AG04450 (cell line): ENCODE measurements at regions not wholly inside any gene's neighbourhood (a gene's known extent, or its start where the extent isn't known, plus 50 kb on each side); places are given as distances from the start of the nearest gene placed in this dataset.

Experiments used
- CTCF ChIA-PET: fragments of 300-600, 350-600 bp; formaldehyde crosslinking; extraction: SDS; loops from one replicate; lab custom pipeline; 2022; ENCODE audit warnings: antibody characterized with exemption, inconsistent platforms; lab: Charles Lee
- POLR2A ChIA-PET: fragments of 350-600 bp; formaldehyde crosslinking; extraction: SDS; loops from one replicate; lab custom pipeline; 2021; ENCODE audit warnings: antibody characterized with exemption, inconsistent platforms; lab: Yijun Ruan, JAX
- DNase-seq: peaks from one replicate; pipeline ENCODE4 v3.0.0-alpha.2; 2011; ENCODE audit warnings: low read depth, low spot score
- H3K27ac ChIP-seq: one replicate; pipeline ENCODE4 v1.5.1; 2012; ENCODE audit warnings: low read depth, low read length, control low read depth
- H3K27me3 ChIP-seq: one replicate; pipeline ENCODE4 v1.6.0; 2012; ENCODE audit warnings: low read length; ENCODE audit not compliant: control insufficient read depth, insufficient read depth
- H3K4me3 ChIP-seq: 2 replicates; pipeline ENCODE4 v1.5.1; 2011; ENCODE audit warnings: mild to moderate bottlenecking, low read depth, low read length, control low read depth
- H3K9me3 ChIP-seq: 2 replicates; pipeline ENCODE4 v1.5.1; 2012; ENCODE audit warnings: low read length; ENCODE audit not compliant: control insufficient read depth, insufficient read depth
- TF ChIP-seq, protein P1 (sequence below): IDR thresholded peaks from 2 replicates; pipeline ENCODE4 v1.5.1; 2011; ENCODE audit warnings: low read depth, low read length, control low read depth, inconsistent platforms

DNA sequence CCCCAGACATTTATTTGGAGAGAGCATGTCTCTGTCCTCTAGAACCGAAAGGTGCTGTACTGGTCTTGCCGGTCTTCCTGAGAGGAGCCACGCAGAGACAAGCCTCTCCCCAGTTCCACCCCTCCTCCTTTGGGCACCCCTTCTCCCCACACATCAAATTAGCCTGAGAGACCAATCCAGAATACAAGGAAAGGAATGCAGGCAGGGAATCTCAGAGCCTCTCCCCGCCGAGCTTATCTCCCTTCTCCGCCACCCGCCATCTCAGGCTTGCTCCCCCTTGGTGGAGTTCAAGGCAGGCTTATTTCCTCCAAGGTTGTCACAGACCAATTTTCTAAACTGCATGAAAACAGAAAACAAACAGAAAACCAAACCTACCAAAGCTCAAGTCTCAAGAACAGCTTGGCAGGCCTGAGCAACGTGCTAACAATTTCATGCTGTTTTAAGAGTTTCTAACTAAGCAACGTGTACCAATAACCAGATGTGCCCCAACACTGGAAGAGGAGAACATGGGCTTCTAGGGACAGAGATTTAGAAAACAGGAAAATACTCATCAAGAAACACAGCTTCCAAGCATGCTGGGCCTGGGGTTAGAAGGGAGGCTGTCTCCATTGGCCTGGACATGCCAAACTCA, 124.5 kb upstream of the PKDCC start:
- ChIA-PET POLR2A (no interaction called here), CTCF (interaction anchor here (1.3 kb wide), 1 partner anchor 70 kb away, joined by 3 read pairs; no protein-coding TSS in a partner anchor)
- peaks cover 5% of the 10 kb centered on the region; the same call in 1 of the 2 replicates for H3K9me3 ChIP-seq
- no peak overlapping the region for H3K27ac ChIP-seq
- TF ChIP-seq, protein P1, sequence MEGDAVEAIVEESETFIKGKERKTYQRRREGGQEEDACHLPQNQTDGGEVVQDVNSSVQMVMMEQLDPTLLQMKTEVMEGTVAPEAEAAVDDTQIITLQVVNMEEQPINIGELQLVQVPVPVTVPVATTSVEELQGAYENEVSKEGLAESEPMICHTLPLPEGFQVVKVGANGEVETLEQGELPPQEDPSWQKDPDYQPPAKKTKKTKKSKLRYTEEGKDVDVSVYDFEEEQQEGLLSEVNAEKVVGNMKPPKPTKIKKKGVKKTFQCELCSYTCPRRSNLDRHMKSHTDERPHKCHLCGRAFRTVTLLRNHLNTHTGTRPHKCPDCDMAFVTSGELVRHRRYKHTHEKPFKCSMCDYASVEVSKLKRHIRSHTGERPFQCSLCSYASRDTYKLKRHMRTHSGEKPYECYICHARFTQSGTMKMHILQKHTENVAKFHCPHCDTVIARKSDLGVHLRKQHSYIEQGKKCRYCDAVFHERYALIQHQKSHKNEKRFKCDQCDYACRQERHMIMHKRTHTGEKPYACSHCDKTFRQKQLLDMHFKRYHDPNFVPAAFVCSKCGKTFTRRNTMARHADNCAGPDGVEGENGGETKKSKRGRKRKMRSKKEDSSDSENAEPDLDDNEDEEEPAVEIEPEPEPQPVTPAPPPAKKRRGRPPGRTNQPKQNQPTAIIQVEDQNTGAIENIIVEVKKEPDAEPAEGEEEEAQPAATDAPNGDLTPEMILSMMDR, result no peak
- no peaks in the 10 kb centered on the region for H3K27me3 ChIP-seq
- no peak overlapping the region for H3K4me3 ChIP-seq
- DNase-seq, result no peak

DNA sequence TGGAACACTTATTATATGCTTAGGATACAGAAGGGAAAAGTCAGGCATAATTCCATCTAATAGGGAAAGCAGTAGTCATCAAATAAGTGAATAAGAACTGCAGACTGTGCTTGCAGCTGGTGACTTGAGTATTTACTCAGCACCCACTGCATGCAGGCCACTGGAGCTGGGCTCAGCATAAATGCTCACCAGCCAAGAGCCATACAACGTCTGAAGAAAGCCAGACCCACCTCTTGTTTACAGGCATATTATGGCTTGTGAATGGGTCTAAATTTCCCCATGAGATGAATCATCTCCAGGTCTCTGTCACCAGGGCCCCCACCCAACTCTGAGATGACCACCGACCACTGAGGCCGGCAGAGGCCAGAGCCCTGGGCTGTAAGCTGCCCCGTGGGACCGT, 123.8 kb upstream of the PKDCC start:
- no peak for DNase-seq
- Histone ChIP-seq H3K27ac (no peak overlapping the region), H3K4me3 (no peak overlapping the region), H3K9me3 (peaks cover 5% of the 10 kb centered on the region; the same call in 1 of the 2 replicates), H3K27me3 (no peaks in the 10 kb centered on the region)
- TF ChIP-seq, protein P1, result no peak
- POLR2A ChIA-PET, result no interaction called here
- CTCF ChIA-PET, result interaction anchor here (1.3 kb wide), 1 partner anchor 70 kb away, joined by 3 read pairs; no protein-coding TSS in a partner anchor

DNA sequence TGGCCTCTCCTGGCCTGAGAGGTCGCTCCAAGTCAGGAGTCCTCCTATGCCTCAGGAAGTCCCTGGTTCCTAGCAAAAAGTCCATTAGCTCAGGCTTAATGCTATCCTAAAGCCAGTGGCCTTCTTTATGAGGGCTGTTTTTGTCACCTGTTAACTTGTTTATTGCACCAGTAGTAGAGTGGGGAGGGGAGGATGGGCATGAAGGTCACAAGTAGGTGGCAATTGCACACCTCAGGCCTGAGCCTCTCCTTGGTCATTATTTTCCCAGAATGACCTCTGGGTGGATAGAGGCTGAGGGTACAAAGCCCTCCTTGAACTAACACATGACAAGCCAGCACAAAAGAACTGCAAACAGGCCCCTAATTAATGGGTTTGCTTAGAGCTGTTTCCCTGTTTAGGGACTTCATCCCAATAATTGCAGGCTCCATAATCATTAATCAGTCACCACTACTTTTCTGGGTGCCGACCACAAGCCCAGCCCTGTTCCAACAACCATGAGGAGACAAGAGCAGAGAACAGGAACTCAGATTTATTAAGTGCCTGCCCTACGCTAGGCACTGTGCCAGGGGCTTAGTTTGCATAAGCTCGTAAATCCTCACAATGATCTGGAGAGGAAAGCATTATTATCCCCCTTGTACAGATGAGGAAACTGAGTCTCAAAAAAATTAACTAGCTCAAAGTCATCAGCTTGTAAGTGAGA, 123.0 kb upstream of the PKDCC start:
- Histone ChIP-seq H3K9me3 (peaks cover 5% of the 10 kb centered on the region; the same call in 1 of the 2 replicates), H3K27ac (no peak overlapping the region), H3K4me3 (no peak overlapping the region), H3K27me3 (no peaks in the 10 kb centered on the region)
- POLR2A ChIA-PET, result no interaction called here
- CTCF ChIA-PET, result interaction anchor here (1.6 kb wide), 1 partner anchor 55 kb away, joined by 4 read pairs; no protein-coding TSS in a partner anchor
- TF ChIP-seq, protein P1, result no peak
- no peak for DNase-seq

DNA sequence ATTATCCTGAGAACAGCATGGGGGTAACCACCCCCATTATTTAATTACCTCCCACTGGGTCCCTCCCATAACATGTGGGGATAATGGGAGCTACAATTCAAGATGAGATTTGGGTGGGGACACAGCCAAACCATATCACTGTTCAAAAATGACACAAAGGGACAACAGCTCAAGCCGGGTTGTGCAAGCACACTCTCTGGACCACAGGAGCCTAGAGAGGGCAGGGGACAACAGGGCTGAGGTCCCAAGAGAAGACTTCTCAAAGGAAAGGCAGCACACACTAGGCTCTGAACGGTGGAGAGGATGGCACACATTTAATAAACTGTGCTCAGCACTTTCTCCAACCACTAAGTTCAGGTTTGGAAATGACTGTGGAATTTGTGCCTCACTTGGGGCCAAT, 122.1 kb upstream of the PKDCC start:
- TF ChIP-seq, protein P1, result no peak
- POLR2A ChIA-PET, result no interaction called here
- H3K4me3 ChIP-seq, result no peak overlapping the region
- CTCF ChIA-PET, result interaction anchor here (1.6 kb wide), 1 partner anchor 56 kb away, joined by 4 read pairs; no protein-coding TSS in a partner anchor
- no peak overlapping the region for H3K27ac ChIP-seq
- H3K27me3 ChIP-seq, result no peaks in the 10 kb centered on the region
- H3K9me3 ChIP-seq, result peaks cover 5% of the 10 kb centered on the region; the same call in 1 of the 2 replicates
- DNase-seq, result no peak
